Common myeloid progenitor, CD34-positive (primary cell): ENCODE measurements at regions not wholly inside any gene's neighbourhood (a gene's known extent, or its start where the extent isn't known, plus 50 kb on each side); places are given as distances from the start of the nearest gene placed in this dataset.
A peak's percentile ranks its signal among the peaks of the same experiment; 100 is the strongest.
"Not testable (repeated sequence)": the region's sequence is repeated elsewhere in the genome, so short reads cannot be mapped to it uniquely, and the experiment has no call there.

Source experiments
- CTCF ChIA-PET: fragments of 350-600 bp; sonication (Branson Sonifier 250); formaldehyde crosslinking; loops from one replicate; lab custom pipeline; 2021; ENCODE audit warnings: antibody characterized with exemption; lab: Charles Lee
- POLR2A ChIA-PET: fragments of 350-600 bp; sonication (Branson Sonifier 250); formaldehyde crosslinking; loops from one replicate; lab custom pipeline; 2021; ENCODE audit warnings: antibody characterized with exemption; lab: Charles Lee
- DNase-seq, 3 donors: peaks; one replicate each; pipeline versions ENCODE4 v3.0.0 to v3.0.0-alpha.2; 2013
- H3K27ac ChIP-seq, 2 experiments: 1 replicate in 1 of 2; 2 replicates in 1 of 2; pipeline ENCODE4 v1.7.0; 2013; ENCODE audit warnings: inconsistent platforms in 2 of 2, low read length in 2 of 2, mild to moderate bottlenecking in 2 of 2, low read depth in 1 of 2, moderate library complexity in 1 of 2; ENCODE audit not compliant: severe bottlenecking in 2 of 2, insufficient read depth in 1 of 2, poor library complexity in 1 of 2
- H3K27me3 ChIP-seq, 5 experiments: replicated peaks in 2 of 5; 1 replicate in 3 of 5; 2 replicates in 2 of 5; pipeline versions ENCODE4 v1.6.1 to v1.7.0; 2013; ENCODE audit warnings: low read length in 4 of 5, mild to moderate bottlenecking in 2 of 5, moderate library complexity in 2 of 5, inconsistent platforms in 1 of 5; ENCODE audit not compliant: insufficient read depth in 5 of 5, control insufficient read depth in 4 of 5
- H3K36me3 ChIP-seq, 4 experiments: 1 replicate in 2 of 4; 2 replicates in 2 of 4; pipeline versions ENCODE4 v1.6.1 to v1.7.0; 2013; ENCODE audit warnings: low read length in 3 of 4, control low read depth in 1 of 4, mild to moderate bottlenecking in 1 of 4; ENCODE audit not compliant: control insufficient read depth in 4 of 4, insufficient read depth in 4 of 4
- H3K4me1 ChIP-seq, 4 experiments: 1 replicate in 3 of 4; 2 replicates in 1 of 4; pipeline versions ENCODE4 v1.6.1 to v1.7.1; 2013; ENCODE audit warnings: low read length in 3 of 4, mild to moderate bottlenecking in 3 of 4, control low read depth in 1 of 4, inconsistent platforms in 1 of 4, moderate library complexity in 1 of 4; ENCODE audit not compliant: control insufficient read depth in 4 of 4, insufficient read depth in 4 of 4; ENCODE audit errors: control extremely low read depth in 1 of 4
- H3K4me3 ChIP-seq, 7 experiments: 1 replicate in 4 of 7; 2 replicates in 3 of 7; pipeline versions ENCODE4 v1.5.1 to v1.7.0; 2013; ENCODE audit warnings: mild to moderate bottlenecking in 7 of 7, low read length in 6 of 7, moderate library complexity in 6 of 7, inconsistent platforms in 2 of 7, low read depth in 2 of 7, control low read depth in 1 of 7; ENCODE audit not compliant: insufficient read depth in 4 of 7, control insufficient read depth in 1 of 7; ENCODE audit errors: extremely low read depth in 1 of 7
- H3K9me3 ChIP-seq, 5 experiments: 1 replicate in 4 of 5; 2 replicates in 1 of 5; pipeline versions ENCODE4 v1.6.1 to v1.7.1; 2013; ENCODE audit warnings: low read length in 4 of 5, mild to moderate bottlenecking in 2 of 5, inconsistent platforms in 1 of 5, low read depth in 1 of 5, moderate library complexity in 1 of 5; ENCODE audit not compliant: control insufficient read depth in 4 of 5, insufficient read depth in 2 of 5; ENCODE audit errors: control extremely low read depth in 1 of 5
- WGBS: methylation state at CpG from one replicate; pipeline ENCODE4 v1.1.5; 2013; ENCODE audit not compliant: insufficient coverage; 5-methylcytosine and 5-hydroxymethylcytosine counted together

- peaks cover 0 to 7% (median 3%) of the 10 kb centered on the region in 4 experiments for H3K4me1 ChIP-seq
- H3K36me3 ChIP-seq, result no peaks in the 10 kb centered on the region
- no CpG with 5 or more reads among the region's 1 CpG for WGBS
- peak in 2 of 3 donors; percentile 50 to 58 for DNase-seq
- H3K9me3 ChIP-seq, result peaks cover 0 to 18% (median 6%) of the 10 kb centered on the region in 5 experiments
- ChIA-PET POLR2A (no interaction called here), CTCF (no interaction called here)
- H3K4me3 ChIP-seq, result no peak overlapping the region
- no peaks in the 10 kb centered on the region for H3K27me3 ChIP-seq
- H3K27ac ChIP-seq, result no peak overlapping the region
Observed at GRCh38 chr17:37859451-37859850, 64.8 kb upstream of the TBC1D3K start.

- peaks cover 5 to 16% (median 9%) of the 10 kb centered on the region in 4 experiments for H3K4me1 ChIP-seq
- POLR2A ChIA-PET, H3K4me3 ChIP-seq, H3K27ac ChIP-seq, CTCF ChIA-PET, H3K36me3 ChIP-seq, DNase-seq, H3K27me3 ChIP-seq: not testable (repeated sequence)
- 89% methylated on average over 5 of the region's 11 CpGs for WGBS
- H3K9me3 ChIP-seq, result peaks cover 0 to 18% (median 6%) of the 10 kb centered on the region in 5 experiments
Observed at GRCh38 chr17:37858391-37858790, 65.8 kb upstream of the TBC1D3K start.

- WGBS, result no CpG with 5 or more reads among the region's 1 CpG
- H3K27me3 ChIP-seq, result no peaks in the 10 kb centered on the region
- H3K9me3 ChIP-seq, result peaks cover 0 to 18% (median 6%) of the 10 kb centered on the region in 5 experiments
- ChIA-PET POLR2A (no interaction called here), CTCF (no interaction called here)
- H3K4me1 ChIP-seq, result peaks cover 5 to 23% (median 9%) of the 10 kb centered on the region in 4 experiments
- H3K4me3 ChIP-seq, result no peak overlapping the region
- no peaks in the 10 kb centered on the region for H3K36me3 ChIP-seq
- DNase-seq, result no peak
- no peak overlapping the region for H3K27ac ChIP-seq
Observed at GRCh38 chr17:37856245-37856644, 68.0 kb upstream of the TBC1D3K start.

GRCh38 chr17:37849617-37849972 is 74.6 kb upstream of the TBC1D3K start:
- H3K4me1 ChIP-seq, result peaks cover 7 to 27% (median 11%) of the 10 kb centered on the region in 4 experiments
- POLR2A ChIA-PET, result no interaction called here
- CTCF ChIA-PET, result no interaction called here
- H3K27me3 ChIP-seq, result no peaks in the 10 kb centered on the region
- 100% methylated on average over 3 of the region's 3 CpGs for WGBS
- no peaks in the 10 kb centered on the region for H3K36me3 ChIP-seq
- H3K27ac ChIP-seq, result no peak overlapping the region
- H3K4me3 ChIP-seq, result no peak overlapping the region
- DNase-seq, result no peak
- no peaks in the 10 kb centered on the region for H3K9me3 ChIP-seq

GRCh38 chr17:37848690-37849616 is 75.3 kb upstream of the TBC1D3K start:
- CTCF ChIA-PET, result no interaction called here
- Histone ChIP-seq H3K9me3 (no peaks in the 10 kb centered on the region), H3K36me3 (no peaks in the 10 kb centered on the region), H3K27me3 (no peaks in the 10 kb centered on the region), H3K4me3 (no peak overlapping the region), H3K27ac (no peak overlapping the region), H3K4me1 (peaks cover 3 to 27% (median 12%) of the 10 kb centered on the region in 4 experiments)
- DNase-seq, result peak in 2 of 3 donors; percentile 44 to 62
- WGBS, result 92% methylated on average over 10 of the region's 15 CpGs
- POLR2A ChIA-PET, result no interaction called here

GRCh38 chr17:37847811-37848331 is 76.3 kb upstream of the TBC1D3K start:
- H3K4me3 ChIP-seq, result no peak overlapping the region
- H3K27me3 ChIP-seq, result no peaks in the 10 kb centered on the region
- POLR2A ChIA-PET, result no interaction called here
- WGBS, result 90% methylated on average over 3 of the region's 12 CpGs
- CTCF ChIA-PET, result no interaction called here
- no peaks in the 10 kb centered on the region for H3K36me3 ChIP-seq
- H3K9me3 ChIP-seq, result no peaks in the 10 kb centered on the region
- H3K27ac ChIP-seq, result no peak overlapping the region
- H3K4me1 ChIP-seq, result peaks cover 0 to 25% (median 16%) of the 10 kb centered on the region in 4 experiments
- DNase-seq, result no peak

GRCh38 chr17:37847102-37847501 is 77.1 kb upstream of the TBC1D3K start:
- H3K36me3 ChIP-seq, result no peaks in the 10 kb centered on the region
- CTCF ChIA-PET, result no interaction called here
- peaks cover 0 to 23% (median 16%) of the 10 kb centered on the region in 4 experiments for H3K4me1 ChIP-seq
- POLR2A ChIA-PET, result no interaction called here
- WGBS, result 85% methylated on average over 6 of the region's 7 CpGs
- H3K9me3 ChIP-seq, result no peaks in the 10 kb centered on the region
- H3K27ac ChIP-seq, result no peak overlapping the region
- no peaks in the 10 kb centered on the region for H3K27me3 ChIP-seq
- no peak overlapping the region for H3K4me3 ChIP-seq
- DNase-seq, result no peak
